Motor neuron (in vitro differentiated cells): ENCODE measurements at regions not wholly inside any gene's neighbourhood (a gene's known extent, or its start where the extent isn't known, plus 50 kb on each side); places are given as distances from the start of the nearest gene placed in this dataset.

Experiments used
- ATAC-seq, 8 experiments: fragments of 200-7000 bp; cut with Tn5 transposase; replicated peaks in 6 of 8; 2 replicates each; pipeline ENCODE4 v1.8.0; 2021; ENCODE audit warnings: mild to moderate bottlenecking in 8 of 8, moderate library complexity in 8 of 8
- H3K27ac ChIP-seq, 2 donors: fragments of 250-450 bp; sonication (Bioruptor Pico); 2 replicates each; pipeline ENCODE4 v1.9.0; 2021; ENCODE audit warnings: antibody characterized with exemption in 2 of 2, mild to moderate bottlenecking in 2 of 2, moderate library complexity in 1 of 2
- H3K4me1 ChIP-seq, 2 donors: fragments of 250-450 bp; sonication (Bioruptor Pico); replicated peaks in 1 of 2; 2 replicates each; pipeline ENCODE4 v1.6.1; 2021; ENCODE audit warnings: antibody characterized with exemption in 2 of 2, mild to moderate bottlenecking in 2 of 2, moderate library complexity in 1 of 2
- H3K4me3 ChIP-seq, 5 donors: fragments of 250-450 bp; sonication (Bioruptor Pico); 2 replicates each; pipeline ENCODE4 v1.9.0; 2021; ENCODE audit warnings: antibody characterized with exemption in 5 of 5, mild to moderate bottlenecking in 5 of 5, moderate library complexity in 4 of 5
- WGBS, 10 experiments: fragments of 450-650 bp; shearing (Covaris generic); methylation state at CpG; one replicate each; pipeline ENCODE4 v1.0.0; 2022; 5-methylcytosine and 5-hydroxymethylcytosine counted together
- in situ Hi-C, 9 experiments: fragments of 400-800 bp; cut with MboI; loops; one replicate each; pipeline ENCODE4 v1.15.0; 2021; ENCODE audit warnings: low sequenced_read_pairs in 9 of 9, low pct_unique_long_range_greater_than_20kb in 2 of 9; ENCODE audit not compliant: unreplicated experiment in 9 of 9

GRCh38 chrX:34576864-34577263, 80.2 kb downstream of the TMEM47 start:
- H3K4me1 ChIP-seq: no peaks in the 10 kb centered on the region
- in situ Hi-C loops: no loop called here
- H3K27ac ChIP-seq: no peak overlapping the region
- H3K4me3 ChIP-seq: no peak overlapping the region
- ATAC-seq: peak in 3 of 8 experiments; percentile 61 to 79 (median 63)

DNA sequence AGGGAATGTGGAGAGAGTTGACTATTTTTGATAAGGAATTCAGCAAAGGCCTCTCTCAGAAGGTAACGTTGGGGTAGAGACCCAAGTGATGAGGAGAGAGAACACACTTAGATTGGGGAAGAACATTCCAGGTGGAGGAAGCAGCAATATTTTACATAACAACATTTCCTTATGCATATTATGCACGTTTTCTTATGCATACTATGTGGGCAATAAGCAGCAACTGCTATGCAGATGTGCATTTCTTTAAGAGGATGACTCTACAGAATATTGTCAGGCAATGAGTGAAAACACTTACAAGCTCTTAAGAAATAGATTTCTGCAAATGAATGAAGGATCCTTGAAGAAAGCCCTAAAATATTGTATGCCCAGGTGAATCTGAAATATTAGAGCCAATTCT, 91.1 kb downstream of the TMEM47 start:
- no peak overlapping the region for H3K4me3 ChIP-seq
- H3K27ac ChIP-seq: no peak overlapping the region
- peak in 3 of 8 experiments; percentile 40 to 61 (median 46) for ATAC-seq
- in situ Hi-C loops: no loop called here
- 0 to 52% (median 23%) methylated on average over 1 to 2 of the region's 2 CpGs; no CpG with 5 or more reads in 6 of the 10 experiments for WGBS, 10 experiments
- no peaks in the 10 kb centered on the region for H3K4me1 ChIP-seq

DNA sequence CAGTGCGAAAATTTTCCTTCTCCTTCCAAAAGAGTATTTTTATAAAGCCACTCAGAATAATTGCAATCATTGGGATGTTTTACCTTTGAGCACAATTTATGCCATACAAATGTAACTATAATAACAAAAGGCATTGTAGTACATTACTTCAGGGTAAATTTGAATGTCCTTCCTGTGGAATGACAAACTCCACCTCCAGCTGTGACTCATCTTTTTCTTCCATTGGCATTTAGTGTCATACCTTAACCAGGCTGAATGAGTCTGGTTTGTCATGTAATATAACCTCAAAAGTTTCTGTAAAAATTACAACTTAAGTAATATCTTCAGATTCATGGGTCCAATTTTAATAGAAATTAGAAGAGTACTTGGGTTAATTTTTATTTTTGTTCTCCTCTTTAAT, 93.3 kb downstream of the TMEM47 start:
- no peak overlapping the region for H3K4me3 ChIP-seq
- in situ Hi-C loops: no loop called here
- no peaks in the 10 kb centered on the region for H3K4me1 ChIP-seq
- peak in 2 of 8 experiments; percentile 26 to 40 for ATAC-seq
- whole genome bisulfite sequencing, 10 experiments: 82 to 100% (median 85%) methylated on average over 1 of the region's 1 CpG; no CpG with 5 or more reads in 6 of the 10 experiments
- no peak overlapping the region for H3K27ac ChIP-seq

- no peak for ATAC-seq
- Histone ChIP-seq H3K4me1 (no peaks in the 10 kb centered on the region), H3K4me3 (no peak overlapping the region), H3K27ac (no peak overlapping the region)
- in situ Hi-C loops: no loop called here
- WGBS, 10 experiments: 20 to 86% (median 40%) methylated on average over 1 of the region's 2 CpGs; no CpG with 5 or more reads in 6 of the 10 experiments
Measured at GRCh38 chrX:34563061-34563460, 94.0 kb downstream of the TMEM47 start.

DNA sequence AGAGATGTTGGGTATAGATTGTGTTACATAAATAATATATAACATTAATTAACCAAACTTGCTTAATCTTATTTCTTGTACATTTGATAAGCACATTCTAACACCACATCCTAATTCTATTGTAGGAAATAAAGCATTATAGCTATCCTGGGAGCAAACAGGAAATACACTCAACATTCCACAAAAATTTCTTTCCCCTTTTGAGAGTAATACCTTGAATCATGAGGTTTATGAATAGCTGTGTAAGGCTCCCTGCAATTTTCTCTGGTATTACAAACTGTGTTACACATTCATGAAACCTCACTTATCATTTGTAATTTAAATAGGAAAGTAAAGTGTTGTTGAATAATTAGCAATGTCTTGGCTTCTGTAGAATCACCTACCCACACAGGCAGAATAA, 95.1 kb downstream of the TMEM47 start:
- Histone ChIP-seq H3K27ac (no peak overlapping the region), H3K4me3 (no peak overlapping the region), H3K4me1 (no peaks in the 10 kb centered on the region)
- no peak for ATAC-seq
- in situ Hi-C loops: no loop called here

- Histone ChIP-seq H3K4me3 (no peak overlapping the region), H3K27ac (no peak overlapping the region), H3K4me1 (no peaks in the 10 kb centered on the region)
- in situ Hi-C loops: no loop called here
- no peak for ATAC-seq
- 32 to 67% (median 40%) methylated on average over 3 to 4 of the region's 4 CpGs; no CpG with 5 or more reads in 7 of the 10 experiments for WGBS, 10 experiments
Measured at GRCh38 chrX:34560180-34560579, 96.9 kb downstream of the TMEM47 start.

DNA sequence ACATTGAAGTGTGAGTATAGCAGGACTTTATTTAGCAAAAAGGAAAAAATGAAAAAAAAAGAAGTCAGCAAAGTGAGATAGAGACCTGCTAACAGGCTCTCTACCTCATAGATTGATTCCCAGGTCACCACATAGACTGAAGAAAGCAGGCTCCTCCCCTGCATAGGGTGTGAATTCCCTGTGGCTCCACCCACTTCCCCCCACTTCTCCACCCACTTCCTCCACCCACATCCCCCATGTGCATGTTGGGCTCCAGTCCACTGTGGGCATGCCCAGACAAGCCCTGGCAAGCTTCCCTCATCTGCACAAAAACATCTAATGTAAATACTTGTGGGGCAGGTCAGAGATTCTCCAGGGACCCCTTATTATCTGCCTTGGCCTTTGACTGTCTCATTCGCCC, 97.8 kb downstream of the TMEM47 start:
- WGBS, 10 experiments: 80% methylated on average over 1 of the region's 1 CpG; no CpG with 5 or more reads in 9 of the 10 experiments

GRCh38 chrX:34557733-34558132, 99.4 kb downstream of the TMEM47 start:
- Histone ChIP-seq H3K4me3 (no peak overlapping the region), H3K4me1 (no peaks in the 10 kb centered on the region), H3K27ac (no peak overlapping the region)
- in situ Hi-C loops: no loop called here
- WGBS, 10 experiments: 43 to 100% (median 80%) methylated on average over 1 of the region's 1 CpG; no CpG with 5 or more reads in 7 of the 10 experiments
- ATAC-seq: no peak

More for the DNA sequence above, 97.8 kb downstream of the TMEM47 start:
- Histone ChIP-seq H3K4me1 (no peaks in the 10 kb centered on the region), H3K4me3 (no peak overlapping the region), H3K27ac (no peak overlapping the region)
- peak in 4 of 8 experiments; percentile 25 to 95 (median 70) for ATAC-seq
- in situ Hi-C loops: no loop called here

- in situ Hi-C loops: no loop called here
- no peak overlapping the region for H3K27ac ChIP-seq
- no peak for ATAC-seq
- whole genome bisulfite sequencing, 10 experiments: 60 to 100% (median 80%) methylated on average over 1 to 6 of the region's 6 CpGs; no CpG with 5 or more reads in 3 of the 10 experiments
- no peaks in the 10 kb centered on the region for H3K4me1 ChIP-seq
- H3K4me3 ChIP-seq: no peak overlapping the region
Measured at GRCh38 chrX:34555481-34555880, 101.6 kb downstream of the TMEM47 start.

DNA sequence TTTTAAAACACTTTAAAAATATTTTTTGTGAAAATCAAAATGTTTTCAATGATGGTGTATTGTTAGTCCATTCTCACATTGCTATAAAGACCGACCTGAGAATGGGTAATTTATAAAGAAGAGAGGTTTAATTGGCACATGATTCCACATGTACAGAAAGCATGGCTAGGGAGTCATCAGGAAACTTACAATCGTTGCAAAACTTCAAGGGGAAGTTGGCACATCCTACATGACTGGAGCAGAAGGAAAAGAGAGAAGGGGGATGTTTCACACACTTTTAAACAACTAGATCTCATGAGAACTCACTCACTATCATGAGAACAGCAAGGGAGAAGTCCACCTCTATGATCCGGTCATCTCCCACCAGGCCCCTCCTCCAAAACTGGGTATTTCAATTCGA, 110.7 kb downstream of the TMEM47 start:
- Histone ChIP-seq H3K27ac (no peak overlapping the region), H3K4me1 (no peaks in the 10 kb centered on the region), H3K4me3 (no peak overlapping the region)
- WGBS, 10 experiments: 5 to 91% (median 20%) methylated on average over 1 to 3 of the region's 4 CpGs; no CpG with 5 or more reads in 3 of the 10 experiments
- ATAC-seq: no peak
- in situ Hi-C loops: no loop called here

DNA sequence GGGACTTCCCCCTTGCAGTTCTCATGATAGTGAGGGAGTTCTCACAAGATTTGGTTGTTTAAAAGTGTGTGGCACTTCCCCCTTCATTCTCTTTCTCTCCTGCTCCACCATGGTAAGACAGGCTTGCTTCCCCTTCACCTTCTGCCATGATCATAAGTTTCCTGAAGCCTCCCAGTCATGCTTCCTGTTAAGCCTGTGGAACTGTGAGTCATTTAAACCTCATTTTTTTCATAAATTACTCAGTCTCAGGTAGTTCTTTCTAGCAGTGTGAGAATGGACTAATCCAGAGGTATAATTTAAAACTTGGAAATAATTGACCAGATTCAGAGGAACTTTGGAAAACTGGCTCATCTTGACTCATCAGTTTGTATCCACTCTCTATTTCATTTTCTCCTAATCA, 129.0 kb downstream of the TMEM47 start:
- no peaks in the 10 kb centered on the region for H3K4me1 ChIP-seq
- in situ Hi-C loops: no loop called here
- no peak overlapping the region for H3K27ac ChIP-seq
- H3K4me3 ChIP-seq: no peak overlapping the region
- no peak for ATAC-seq

GRCh38 chrX:34521563-34521962, 135.5 kb downstream of the TMEM47 start:
- Histone ChIP-seq H3K4me3 (no peak overlapping the region), H3K4me1 (no peaks in the 10 kb centered on the region), H3K27ac (no peak overlapping the region)
- in situ Hi-C loops: no loop called here
- ATAC-seq: peak in 3 of 8 experiments; percentile 55 to 92 (median 79)
- WGBS, 10 experiments: 0% methylated on average over 1 of the region's 2 CpGs; no CpG with 5 or more reads in 8 of the 10 experiments

DNA sequence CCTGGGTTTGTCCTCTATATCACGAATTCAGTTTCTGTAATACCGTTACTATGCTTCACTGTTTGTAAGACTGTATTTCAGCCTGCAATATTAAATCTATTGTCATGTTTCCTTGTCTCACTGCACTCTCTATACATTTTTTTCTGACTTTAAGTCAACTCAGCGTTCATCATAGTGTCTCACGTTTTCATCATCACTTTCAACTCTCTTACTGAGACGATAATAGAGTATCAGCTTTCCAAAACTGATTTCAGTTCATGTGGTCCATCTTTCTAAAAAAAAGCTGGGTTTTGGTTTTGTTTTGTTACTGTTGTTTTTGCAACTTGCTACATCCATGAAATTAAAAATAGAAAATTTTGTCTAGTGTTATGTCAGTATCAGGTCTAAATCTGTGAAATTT, 147.7 kb downstream of the TMEM47 start:
- Histone ChIP-seq H3K4me3 (no peak overlapping the region), H3K27ac (no peak overlapping the region), H3K4me1 (no peaks in the 10 kb centered on the region)
- no peak for ATAC-seq
- in situ Hi-C loops: no loop called here
- WGBS, 10 experiments: 0 to 100% (median 40%) methylated on average over 1 to 5 of the region's 5 CpGs; no CpG with 5 or more reads in 2 of the 10 experiments

DNA sequence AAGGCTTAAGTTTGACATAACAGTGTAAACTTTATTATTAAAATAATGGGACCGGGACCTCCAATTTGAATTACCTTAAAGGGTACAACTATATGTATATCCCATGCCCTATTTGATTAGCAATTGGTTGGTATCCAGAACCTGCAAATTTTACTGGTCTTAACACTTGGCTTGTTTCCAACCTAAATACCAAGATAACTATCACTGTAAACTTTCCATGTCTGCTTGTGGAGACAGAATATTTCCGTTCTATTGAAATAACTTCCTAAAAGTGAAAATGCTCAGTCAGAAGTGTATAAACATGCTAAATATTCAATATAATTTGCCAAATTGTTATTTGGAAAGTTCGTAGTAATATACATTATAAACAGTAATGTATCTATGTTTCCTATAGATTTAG, 154.0 kb downstream of the TMEM47 start:
- in situ Hi-C loops: no loop called here
- H3K4me3 ChIP-seq: no peak overlapping the region
- H3K27ac ChIP-seq: no peak overlapping the region
- no peak for ATAC-seq
- 17 to 85% (median 60%) methylated on average over 1 to 3 of the region's 3 CpGs; no CpG with 5 or more reads in 4 of the 10 experiments for WGBS, 10 experiments
- H3K4me1 ChIP-seq: no peaks in the 10 kb centered on the region
